PC-9 (cell line): ENCODE measurements at regions not wholly inside any gene's neighbourhood (a gene's known extent, or its start where the extent isn't known, plus 50 kb on each side); places are given as distances from the start of the nearest gene placed in this dataset.

Experiments used
- CTCF ChIP-seq: fragments of 200-600 bp; sonication (generic); conservative IDR thresholded peaks from 2 replicates; pipeline ENCODE4 v1.6.1; 2017; ENCODE audit warnings: mixed run types, antibody characterized with exemption, mild to moderate bottlenecking, moderate library complexity
- EZH2 ChIP-seq: fragments of 200-600 bp; sonication (generic); IDR thresholded peaks from 2 replicates; pipeline ENCODE4 v1.8.0; 2017; ENCODE audit warnings: antibody characterized with exemption, low read depth

GRCh38 chr1:79531790-79532189 lies 525.3 kb upstream of the ADGRL4 start:
- TF ChIP-seq CTCF (no peak), EZH2 (no peak)
